Activated CD4-positive, alpha-beta T cell treated with anti-CD3 and anti-CD28 coated beads, Interleukin-2, Interleukin-6, amounts not matched to agents 100 ng/mL and 50 ng/mL, durations not matched to agents 16 hours and 8 hours (primary cell): ENCODE measurements at regions not wholly inside any gene's neighbourhood (a gene's known extent, or its start where the extent isn't known, plus 50 kb on each side); places are given as distances from the start of the nearest gene placed in this dataset.
"Not testable (repeated sequence)": the region's sequence is repeated elsewhere in the genome, so short reads cannot be mapped to it uniquely, and the experiment has no call there.

Source experiments
- DNase-seq: peaks from one replicate; pipeline ENCODE4 v3.0.0-alpha.2; 2020

DNA sequence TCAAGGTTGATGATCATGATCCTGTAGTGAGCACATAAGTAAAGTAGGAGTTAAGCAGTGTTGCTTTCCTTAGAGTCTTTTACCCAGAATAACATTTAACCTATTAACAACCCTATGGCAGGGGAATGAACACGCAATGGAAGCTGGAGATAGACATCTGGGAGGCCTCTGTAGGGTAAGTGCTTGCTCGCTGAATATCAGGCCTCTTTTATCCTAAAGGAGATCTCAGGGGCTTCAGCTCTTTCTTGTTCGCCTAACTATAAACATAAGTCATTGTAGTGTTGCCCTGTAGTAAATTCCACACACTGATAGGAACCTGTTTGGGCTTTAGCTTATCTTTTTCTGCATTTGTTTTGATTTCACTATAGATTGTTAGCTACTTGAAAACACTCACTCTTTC is 174.4 kb upstream of the TCF4 start:
- DNase-seq: no peak

DNA sequence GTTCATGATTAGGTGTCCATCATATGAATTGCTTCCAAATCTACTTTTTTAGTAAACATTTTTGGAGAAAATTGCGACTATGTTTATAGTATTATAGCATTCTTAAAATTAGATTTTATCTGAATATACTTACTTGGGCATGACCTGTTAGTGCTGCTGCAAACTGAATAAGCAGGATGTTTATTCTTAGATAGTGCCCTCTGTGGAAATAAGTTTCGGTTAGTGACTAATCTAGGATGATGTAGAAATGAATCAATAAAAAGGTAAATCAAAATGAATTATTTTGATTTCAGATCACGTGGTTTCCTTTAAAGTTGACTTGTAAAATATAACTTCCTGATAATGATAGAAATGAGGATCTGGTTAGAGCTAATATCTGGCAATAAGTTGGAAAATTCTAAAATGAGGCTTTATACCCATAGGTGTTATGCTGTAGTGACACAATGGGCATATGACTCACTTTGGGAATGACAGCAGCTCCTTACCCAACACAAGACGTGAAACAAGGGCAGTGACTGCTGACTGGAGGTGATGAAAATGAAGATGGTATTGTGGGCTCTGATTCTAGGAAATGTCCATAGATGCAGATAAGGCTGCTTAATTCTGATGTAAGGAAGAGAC is 165.8 kb upstream of the TCF4 start:
- DNase-seq: peak; percentile 13

DNA sequence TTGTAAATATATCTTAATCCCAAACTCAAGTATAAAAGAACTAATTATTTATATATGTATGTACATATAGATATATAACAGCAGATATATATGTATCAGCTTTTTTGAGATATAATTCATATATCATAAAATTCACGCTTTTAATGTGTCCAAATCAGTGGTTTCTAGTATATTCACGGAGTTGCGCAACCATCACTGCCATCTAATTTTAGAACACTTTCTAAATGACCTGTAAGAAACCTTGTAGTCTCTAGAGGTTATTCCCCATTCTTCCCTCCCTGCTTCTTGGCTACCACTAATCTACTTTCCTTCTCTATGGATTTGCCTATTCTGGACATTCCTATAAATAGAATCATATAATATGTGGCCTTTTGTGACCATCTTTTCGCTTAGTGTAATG is 163.5 kb upstream of the TCF4 start:
- DNase-seq: no peak

DNA sequence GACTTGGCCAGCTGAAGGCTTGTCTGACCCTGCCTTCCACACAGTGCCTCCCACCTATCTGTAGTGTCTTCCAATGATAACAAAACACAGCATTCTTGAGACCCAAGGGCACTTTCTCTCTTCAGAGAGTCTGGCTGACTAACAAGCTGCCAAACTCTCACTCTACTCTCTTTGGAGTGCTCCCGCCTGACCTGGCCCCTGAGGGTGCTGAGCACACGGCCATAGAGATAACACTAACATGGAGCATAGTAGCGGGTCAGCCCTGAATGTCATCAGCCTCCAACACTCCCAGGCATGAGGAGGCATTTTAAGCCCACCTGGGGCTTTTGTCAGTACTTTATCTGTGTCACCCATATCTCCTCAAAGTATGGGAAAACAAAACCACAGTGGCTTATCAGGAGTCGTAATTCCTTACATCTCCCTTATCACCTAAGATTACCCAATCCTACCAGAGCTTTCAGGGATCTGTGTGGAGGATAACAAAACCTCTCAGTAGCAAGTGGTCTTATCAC is 160.3 kb upstream of the TCF4 start:
- DNase-seq: no peak

DNA sequence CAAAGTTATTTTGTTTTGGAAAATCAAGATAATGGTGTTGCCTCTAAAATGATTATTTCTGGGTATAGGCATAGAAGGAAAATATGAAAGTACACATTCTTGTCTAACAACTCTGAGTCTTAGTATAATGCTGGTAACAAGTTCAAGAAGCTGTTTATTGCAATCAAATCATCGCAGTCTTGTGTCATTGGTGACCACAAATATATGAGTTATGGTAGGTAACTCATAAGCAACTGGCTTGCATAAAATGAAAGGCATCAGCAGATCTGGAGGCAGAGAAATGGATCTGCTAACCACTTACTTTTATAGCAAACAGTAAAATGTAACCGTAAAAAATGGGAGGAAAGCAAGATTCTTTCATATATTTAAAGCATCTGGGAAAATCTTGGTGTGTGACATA is 156.2 kb upstream of the TCF4 start:
- DNase-seq: no peak

DNA sequence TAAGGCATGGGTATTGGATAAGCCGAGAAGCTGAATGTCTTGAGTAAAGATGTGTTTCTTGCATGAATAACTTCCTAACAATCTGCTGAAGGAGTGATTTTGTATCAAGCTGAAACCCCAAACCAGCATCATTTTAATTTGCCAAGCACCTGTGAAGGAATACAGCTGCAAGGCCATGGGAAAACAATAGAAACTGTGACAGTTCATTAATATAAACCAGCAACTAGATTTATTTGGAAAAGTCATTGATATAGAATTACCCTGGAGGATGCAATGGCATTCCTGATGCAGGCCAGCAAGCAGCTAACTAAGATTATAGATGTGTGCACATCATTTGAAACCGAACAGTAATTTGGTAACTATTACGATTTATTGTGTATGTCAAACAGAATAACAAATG is 155.7 kb upstream of the TCF4 start:
- DNase-seq: no peak

DNA sequence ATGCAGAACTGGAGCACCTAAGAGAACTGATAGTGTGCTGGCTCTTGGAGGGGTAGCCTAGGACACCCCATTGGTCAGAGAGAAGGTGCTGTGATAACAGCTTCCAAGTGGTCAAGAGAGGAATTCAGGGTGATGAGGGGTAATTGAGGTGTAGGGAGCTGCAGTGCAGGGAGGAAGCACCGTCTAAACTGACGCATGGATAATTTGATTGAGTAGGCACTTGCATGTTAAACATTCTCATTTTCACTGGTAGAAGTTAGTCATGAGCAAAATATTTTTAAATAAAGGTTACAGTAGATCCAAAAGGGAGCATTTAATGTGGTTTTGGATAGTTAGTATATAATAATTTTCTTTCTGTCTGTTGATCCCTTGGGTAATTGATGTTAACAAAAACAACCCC is 155.1 kb upstream of the TCF4 start:
- no peak for DNase-seq

DNA sequence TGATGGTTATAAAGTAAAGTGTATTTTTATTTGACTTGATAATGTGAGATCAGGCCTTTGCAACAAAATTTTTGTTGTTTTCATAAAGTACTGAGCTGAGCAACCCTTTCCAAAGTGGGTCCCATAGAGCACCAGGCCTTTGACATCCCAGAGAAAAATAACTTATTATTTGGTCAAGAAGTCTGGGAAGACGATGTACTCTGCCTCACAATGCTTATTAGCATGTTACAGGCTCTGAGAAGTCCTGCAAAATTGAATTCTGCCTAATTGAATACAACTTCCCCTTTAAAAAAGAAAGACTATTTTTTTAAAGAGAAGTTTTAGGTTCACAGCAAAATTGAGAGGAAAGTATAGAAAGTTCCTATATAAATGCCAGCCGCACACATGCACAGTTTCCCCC is 151.5 kb upstream of the TCF4 start:
- DNase-seq: no peak

DNA sequence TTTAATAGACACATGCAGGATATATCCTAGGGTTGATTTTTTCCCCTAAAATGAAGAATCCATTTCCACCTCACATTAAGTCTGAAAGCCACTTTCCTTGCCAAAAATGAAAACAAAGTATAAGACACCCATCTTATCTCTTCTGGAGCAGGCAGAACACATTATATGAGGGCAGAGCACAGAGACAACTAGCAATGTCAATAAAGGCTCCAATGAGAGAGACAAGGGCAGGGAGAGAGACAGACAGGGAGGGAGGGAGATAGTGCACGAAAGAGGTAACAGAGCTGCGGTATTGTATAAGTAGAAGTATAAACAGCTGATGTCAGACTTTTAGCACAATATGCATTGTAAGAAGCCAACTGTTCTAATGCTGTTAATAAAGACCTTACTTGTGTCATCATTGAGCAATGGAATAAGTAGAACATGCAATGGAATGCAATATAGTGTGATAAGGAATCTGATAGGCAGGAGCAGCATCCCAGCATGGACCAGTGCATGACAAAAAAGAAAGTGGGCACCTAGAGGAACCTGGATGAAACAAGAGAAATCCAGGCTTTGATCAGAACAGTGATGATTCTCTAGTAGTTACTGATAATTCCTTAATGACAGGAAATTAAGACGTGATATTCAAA is 150.6 kb upstream of the TCF4 start:
- no peak for DNase-seq

DNA sequence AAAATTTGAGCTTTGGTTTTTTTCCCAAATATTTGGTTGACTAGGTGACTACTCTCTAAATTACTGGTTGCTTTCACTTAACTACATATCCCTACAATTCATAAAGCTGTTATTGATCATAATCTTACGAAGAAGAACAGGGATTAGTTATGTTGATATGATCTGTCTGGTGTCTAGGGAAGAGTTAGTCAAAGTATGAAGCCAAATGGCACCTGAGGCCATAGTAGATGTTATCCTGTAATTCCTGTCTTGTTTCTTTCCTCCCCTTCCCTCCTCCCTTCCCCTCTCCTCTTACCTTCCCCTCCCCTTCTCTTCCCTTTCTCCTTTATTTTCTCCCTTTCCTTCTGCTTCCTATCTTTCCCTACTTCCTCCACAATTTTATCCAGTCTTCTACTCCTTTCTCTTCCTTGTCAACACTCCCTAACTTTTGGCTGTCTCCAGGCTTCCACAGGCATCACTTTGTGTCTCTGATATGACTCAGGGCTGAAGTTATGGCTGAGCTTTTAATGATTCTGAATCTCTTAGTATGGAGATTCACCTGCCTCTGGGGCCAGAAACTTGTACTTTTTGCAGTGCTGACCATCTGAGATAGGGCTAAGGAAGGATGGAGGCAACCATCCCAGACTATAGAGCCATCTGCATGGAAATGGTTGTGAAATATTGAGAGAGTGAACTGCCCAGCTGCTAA is 149.9 kb upstream of the TCF4 start:
- no peak for DNase-seq

DNA sequence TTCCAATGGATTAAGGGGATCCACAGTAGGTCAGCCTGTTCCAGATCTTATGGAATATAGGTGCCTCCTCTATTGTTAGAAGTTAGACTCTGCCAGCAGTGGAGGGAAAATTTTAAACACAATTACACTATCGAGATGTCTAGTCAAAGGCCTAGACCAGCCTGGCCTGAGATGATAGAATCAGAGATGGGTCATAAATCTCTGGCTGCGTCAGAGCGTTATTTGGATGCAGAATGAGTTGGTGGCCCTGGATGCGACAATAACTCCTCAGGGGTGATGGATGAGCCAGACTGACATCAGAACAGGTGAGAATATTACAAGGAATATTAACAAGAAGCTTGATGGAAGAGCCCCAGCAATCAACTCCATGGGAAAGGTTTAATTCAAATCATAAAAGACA is 149.3 kb upstream of the TCF4 start:
- no peak for DNase-seq

DNA sequence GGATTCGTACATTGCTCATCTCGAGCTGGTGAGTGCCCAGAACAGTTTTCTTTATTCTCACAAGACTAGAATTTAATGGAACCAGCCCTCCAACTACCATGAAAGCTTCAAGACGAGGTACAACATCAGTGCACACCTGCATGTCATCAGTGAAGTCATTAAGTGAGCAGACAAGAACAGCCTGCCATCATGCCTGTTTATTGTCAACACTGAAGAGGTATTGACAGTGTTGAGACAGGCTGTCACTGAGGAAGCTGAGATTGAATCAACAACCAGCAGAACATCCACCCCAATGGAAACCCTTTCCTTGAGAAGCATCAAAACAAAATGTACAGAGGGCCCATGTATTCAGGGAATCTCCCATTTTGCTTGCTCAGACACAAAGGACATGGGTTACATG is 148.0 kb upstream of the TCF4 start:
- no peak for DNase-seq

DNA sequence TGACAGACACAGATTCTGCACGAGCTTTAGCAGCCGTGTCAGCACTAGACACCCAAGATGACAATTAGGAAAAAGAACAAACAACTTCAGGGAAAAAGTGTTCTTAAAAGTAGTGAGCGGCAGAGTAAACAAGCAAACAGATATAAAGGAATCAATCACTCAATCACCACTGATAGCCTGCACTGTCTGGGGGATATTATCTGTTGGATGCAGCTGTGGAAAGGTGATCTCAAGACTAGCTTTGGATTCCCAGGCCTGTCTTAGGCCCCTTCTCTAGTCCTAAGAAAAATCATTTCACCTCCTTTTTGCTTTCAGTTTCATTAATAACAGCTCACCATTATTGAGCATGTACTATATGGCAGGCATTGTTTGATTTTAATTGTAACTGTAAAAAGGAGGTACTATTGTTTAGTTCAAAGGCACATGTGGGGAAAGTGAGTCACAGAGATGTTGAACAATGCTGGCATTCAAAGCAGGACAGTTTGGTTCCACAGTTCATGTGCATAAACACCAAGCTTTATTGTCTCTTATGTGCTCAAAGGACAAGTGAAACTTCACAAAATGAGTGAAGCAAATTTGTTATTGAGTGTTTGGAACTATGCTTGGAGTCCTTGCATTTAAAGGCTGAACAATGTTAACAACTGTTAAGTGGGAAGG is 147.3 kb upstream of the TCF4 start:
- no peak for DNase-seq

DNA sequence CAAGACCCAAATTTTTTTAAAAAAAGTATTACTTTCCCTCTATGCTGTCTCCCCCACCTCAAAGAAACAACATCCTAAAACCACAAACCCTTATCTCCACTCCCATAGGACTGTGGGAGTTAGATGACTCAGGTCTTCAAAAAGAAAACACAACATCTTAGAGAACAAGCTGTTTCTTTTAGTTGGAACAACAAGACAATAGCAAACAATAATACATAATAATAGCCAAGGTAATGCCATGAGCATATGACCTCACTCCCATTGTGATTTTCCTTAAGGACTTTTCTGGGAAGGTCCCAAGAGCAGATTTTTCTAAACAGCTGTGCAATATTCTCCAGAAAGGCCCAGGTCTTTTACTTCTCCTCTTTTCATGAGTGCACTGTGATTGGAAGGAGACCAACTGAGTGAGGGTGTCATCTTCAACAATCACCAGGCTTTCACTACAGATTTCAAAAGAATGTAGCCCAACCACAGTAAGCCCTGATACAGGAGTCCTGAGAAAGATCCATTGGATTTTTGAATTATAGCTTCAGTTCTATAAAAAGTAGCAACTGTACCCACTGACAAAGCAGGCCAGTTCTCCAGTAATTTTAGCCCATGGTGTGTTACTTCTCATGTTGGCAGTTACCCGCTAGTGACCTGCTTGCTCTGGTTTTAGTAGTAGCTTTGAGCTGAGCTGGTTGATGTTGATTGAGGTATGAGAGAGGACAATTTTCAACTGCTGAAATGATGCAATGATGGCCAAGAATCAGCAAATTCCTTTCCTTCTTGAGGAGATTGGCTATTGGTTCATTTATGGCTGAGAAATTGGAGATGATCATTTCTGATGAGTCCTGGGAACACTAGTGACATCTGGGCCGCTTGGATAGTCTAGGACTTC is 144.5 kb upstream of the TCF4 start:
- DNase-seq: no peak

DNA sequence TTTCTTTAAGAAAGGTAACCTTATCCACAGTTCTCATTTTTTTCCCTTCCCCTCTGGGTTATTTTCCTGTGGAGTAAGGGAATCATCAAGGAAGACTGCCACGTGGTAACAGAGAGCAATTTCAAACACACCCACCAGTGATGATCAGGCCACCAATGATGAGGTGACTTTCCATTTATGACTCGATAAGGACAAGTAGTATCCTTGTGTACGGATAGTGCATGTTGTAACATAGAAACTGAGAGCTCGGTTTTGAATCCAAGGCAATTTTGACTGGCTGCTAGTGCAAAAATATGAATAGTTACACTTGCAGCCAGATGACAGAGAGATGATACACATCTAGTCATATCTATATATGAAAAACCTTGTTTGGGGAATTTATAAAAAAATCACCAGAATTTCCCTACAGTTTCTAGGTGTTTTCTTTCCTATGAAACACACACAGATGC is 143.6 kb upstream of the TCF4 start:
- DNase-seq: peak; percentile 1

DNA sequence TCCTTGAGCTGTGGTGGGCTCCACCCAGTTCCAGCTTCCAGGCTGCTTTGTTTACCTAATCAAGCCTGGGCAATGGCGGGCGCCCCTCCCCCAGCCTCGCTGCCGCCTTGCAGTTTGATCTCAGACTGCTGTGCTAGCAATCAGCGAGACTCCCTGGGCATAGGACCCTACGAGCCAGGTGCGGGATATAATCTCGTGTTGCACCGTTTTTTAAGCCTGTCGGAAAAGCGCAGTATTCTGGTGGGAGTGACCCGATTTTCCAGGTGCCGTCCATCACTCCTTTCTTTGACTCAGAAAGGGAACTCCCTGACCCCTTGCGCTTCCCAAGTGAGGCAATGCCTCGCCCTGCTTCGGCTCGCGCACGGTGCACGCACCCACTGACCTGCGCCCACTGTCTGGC is 133.0 kb upstream of the TCF4 start:
- not testable (repeated sequence) for DNase-seq

DNA sequence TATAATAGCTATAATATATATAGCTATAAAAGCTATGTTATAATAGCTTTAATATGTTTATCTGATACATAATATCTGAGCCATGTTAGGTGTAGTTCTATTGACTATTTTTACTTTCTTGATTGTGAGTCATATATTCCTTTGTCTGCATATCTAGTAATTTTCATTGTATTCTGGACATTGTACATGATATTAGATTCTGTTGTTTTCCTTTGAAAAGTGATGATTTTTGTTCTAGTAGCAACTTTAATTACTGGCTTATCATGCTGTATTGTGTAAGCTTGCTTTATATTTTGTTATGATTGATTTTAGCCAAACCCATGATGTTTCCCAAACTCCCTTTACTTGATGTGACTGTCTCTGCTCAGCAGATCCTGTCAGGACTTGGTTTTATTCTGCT is 125.7 kb upstream of the TCF4 start:
- no peak for DNase-seq

DNA sequence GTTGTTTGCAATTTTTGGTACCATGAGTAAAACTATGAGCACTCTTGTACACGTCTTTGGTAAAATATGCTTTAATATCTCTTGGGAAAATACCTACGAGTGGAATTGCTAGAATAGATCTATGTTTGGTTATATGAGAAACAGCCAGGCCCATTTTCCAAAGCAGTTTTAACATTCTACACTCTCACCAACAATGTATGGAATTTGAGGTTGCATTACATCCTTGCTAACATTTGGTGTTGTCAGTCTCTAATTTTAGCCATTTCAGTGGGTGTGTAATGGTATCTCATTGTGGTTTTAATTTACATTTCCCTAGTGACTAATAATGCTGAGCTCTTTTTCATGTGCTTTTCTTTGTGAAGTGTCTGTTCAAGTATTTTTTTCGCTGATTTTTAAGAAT is 118.9 kb upstream of the TCF4 start:
- DNase-seq: no peak

DNA sequence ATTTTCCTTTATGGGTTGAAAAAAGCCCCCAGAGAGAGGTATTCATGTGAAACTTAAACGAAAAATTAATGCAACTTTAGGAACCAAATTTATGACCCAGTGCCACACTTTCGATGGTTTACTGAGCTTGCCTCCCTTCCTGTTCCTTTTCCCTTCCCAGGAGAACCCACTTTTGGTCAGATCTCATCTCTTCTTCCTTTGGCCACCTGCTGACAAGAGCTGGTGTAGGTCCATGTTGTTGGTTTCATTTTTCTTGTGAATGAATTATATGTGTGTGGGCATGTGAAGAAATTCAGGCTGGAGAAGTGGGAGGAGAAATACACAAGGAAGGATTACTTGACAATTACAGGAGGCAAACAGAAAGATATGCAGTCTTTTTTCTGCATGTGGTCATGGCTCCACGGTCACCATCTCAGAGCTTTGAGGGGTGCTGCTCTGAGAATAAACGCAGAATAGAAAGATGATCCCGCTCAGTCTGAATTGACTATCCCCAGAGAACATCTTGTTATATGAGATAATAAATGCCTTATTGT is 111.3 kb upstream of the TCF4 start:
- no peak for DNase-seq

DNA sequence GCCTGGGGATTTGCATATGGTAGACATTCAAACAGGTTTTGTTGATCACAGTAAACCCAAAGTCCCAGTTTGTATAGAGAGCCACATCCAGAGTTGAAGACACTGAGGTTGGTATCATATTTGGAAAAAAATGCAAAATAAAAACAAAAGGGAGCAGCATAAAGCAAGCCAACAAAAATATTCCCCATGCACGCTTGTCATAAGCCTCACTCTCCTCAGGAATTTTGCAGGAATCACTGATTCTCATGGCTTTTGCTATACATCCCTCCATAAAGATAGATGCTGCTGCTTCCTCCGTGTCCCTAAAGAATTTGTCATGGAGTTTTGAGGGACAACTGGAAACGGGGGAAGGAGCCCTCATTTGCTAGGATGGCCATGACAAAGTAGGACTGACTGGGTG is 108.8 kb upstream of the TCF4 start:
- no peak for DNase-seq

DNA sequence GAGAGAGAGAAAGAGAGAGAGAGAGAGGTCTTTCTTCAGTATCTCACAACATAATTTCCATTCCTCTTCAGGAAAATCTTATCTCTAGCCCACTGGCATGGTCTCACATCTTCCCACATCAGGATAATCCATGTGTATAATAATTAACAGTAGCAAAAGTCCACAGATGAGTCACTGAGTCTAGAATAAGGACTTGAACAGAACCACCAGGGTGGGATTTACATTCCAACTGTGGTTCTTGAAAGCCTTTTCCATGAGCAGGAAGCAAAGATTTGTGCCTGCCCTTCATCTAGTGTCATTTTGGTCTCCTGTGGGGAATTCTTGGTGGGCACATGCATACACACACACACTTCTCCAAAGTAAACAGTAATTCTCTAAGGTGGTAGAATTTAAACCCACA is 107.1 kb upstream of the TCF4 start:
- DNase-seq: no peak

DNA sequence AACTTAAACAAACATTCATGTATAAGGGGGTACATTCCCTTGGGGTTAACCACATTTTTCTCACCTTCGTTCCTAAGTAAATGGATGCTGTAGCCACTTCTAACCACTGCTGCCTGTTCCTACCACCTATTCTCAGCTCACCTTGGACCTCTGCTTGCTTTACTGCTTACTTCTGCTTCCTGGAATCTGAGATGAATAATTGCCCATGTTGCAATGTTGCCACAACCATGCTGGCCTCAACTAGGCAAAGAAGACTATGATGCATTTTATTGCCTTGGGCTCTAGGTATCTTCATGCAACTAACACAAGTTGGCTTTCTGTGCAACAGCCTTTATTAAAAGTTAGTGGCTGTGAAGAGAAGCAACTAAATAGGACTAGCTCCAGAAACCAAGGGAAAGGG is 106.3 kb upstream of the TCF4 start:
- DNase-seq: no peak

DNA sequence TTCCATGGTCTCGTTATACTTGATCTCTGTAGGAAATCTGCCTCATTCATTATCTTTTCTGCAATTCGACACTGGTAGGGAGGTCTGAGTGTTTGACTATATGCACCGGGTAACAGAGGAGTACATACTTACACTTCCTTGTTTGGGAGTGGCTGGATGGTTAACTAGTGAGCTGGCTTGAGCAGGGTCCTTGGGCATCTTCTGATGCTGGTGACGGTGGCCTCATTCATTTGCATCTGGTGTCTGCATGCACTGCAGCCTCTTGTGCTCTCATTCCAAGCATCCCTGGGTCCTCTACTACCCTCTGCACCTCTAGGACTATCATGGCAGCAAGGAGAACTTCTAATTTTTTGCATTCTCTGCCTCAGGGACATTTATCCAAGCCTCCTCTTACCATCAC is 100.0 kb upstream of the TCF4 start:
- no peak for DNase-seq
